Myocyte (in vitro differentiated cells): ENCODE measurements at regions not wholly inside any gene's neighbourhood (a gene's known extent, or its start where the extent isn't known, plus 50 kb on each side); places are given as distances from the start of the nearest gene placed in this dataset.

Experiments used
- DNase-seq: peaks from one replicate; pipeline ENCODE4 v3.0.0-alpha.2; 2012; ENCODE audit warnings: low read depth

DNA sequence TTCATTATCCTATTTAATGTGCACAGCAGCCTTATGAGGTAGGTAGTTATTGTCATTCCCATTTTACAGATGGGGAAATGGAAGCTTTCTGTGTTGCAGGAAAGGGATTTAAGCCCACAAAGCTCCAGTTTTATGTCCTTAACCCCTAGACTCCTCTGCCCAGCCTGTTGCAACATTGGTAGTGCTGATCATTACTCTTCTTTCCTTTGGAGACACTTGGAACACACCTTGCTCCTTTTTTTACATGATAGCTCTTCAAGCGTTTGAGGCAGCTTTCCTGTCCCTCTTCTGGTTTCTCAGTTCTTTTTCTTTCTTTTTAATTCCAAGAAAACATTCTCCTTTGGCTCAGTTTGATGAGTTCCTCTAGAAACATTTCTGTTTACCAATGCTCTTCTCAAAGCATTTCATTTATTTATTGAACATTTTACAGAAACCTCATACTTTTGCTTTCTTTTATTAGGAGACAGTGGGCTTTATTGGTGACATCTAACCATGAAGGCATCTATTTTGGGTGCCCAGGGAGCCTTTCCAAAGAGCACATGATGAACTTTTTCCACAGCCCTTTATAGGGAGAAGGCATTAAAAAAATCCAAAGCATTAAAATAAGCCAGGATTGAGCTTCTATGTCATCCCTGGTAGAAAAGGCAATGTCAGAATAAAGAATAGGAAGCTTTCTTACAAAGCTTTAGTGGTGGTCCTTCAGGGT lies 218.0 kb downstream of the TMEM38B start:
- no peak for DNase-seq

DNA sequence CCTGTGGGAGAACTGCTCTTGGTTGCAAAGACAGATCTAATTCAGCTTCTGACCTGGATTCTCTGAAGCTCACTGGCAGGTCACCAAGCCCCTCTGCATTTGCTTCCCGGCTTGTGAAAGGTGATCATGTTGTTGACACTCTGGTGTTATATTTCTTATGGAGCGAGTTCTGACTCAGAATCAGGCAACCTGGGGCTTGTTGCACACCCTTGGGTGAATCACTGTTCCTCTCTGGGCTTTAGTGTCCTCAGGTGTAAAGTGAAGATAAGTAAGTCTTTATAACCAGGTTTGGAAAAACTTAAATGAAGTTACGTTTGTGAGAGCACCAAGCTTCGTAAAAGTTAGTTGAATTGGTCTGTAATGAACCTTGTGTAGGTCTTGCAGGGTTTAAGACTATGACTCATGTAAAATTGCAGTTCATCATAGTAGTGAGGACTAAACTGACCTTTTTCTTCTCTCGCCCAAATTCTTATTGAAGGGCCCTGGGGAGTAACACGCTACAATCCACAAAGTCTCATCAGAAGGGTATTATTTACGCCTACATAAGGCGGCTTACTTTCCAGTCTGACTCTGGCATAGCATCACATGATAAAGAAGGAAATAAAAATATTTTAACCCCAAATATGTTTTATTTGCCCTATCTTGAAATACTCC lies 218.6 kb downstream of the TMEM38B start:
- no peak for DNase-seq

DNA sequence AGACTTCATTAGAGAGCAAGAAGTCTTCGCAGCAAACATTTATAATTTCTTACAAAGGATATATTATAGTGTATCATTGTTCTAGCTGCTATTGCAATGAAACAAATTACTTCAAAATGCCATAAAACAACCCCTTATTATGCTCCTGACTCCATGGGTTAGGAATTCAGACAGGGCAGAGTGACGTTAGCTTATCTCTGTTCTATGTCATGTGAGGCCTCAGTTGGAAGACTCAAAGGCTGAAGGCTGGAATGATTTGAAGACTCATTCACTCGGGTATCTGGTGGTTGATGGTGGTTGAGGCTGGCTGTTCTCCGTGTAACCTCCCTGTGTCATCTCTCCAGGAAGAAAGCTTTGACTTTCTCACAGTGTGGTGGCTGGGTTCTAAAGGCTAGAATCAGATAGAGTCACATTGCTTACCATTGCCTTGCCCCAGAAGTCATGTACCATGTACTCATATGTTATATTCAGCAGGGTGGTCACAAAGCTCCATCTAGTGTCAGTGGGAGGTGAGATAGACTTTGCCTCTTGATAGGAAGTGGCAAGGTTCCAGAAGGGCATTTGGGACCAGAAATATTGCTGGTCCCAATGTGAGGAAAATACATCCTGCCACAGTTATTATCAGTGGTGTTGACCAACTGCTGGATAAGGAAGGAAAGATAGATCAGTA lies 226.9 kb downstream of the TMEM38B start:
- no peak for DNase-seq

DNA sequence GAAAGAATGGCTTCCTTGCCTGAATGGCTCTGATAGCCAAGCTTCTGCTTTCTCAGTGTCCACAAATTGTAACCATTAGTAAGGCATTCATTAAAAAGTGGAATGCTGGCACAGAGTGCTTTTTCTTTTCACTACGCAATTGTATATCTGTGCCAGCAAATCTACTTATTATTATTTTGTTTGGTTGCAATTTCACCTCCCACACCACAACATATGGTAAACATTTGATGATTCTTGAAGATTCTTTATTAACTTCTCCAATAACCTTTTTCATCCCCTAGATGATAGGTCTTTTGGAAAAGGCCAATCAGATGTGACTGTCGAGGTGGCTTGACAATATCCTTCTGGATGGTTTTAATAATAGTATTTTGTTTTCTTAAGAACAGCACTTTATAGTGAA lies 234.1 kb downstream of the TMEM38B start:
- DNase-seq, result no peak

DNA sequence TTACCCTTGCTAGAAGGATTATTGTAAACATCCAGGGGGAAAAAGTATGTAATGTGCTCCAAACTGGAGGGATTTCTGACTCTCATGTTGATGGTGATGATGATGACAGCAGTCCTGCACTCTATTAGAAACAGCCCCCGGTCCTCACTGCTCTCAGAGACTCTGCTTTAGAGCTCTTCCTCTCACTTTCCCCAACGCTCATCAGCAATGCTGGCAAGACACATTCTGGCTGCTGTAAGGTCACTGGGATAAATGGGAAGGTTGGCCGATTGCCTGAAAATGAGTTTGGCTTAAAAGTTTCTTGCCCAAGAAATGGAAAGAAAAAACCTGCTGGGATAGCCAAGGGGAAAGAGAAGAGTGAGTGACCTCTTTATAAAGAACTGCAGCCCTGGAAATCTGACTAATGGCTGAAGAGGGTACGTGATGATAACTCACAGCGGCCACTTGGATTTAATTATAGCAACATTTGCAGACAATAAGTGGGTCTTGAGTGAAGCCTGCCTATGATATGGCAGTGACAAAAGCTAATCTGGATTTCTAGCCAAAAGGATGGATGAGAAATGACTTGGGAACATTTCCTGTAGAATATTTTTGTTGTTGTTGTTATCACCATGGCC lies 235.8 kb downstream of the TMEM38B start:
- no peak for DNase-seq

DNA sequence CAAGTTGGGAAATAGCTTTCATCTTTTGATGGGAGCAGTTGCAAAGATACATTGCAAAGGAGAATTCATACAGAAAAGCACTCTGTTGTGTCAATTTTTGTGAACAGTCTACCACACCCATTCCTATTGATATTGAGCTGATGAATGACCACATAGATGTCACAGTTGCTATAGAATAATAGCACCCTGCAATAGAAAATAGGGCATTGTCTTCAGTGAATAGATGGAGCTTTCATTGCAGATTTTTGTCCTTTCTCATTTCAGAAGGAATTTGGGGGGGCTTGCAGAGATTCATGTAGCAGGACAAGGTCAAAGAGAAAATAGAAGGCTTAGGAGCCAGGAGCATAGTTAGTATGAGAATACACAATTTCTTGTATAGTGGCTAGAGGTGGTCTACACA lies 237.9 kb downstream of the TMEM38B start:
- DNase-seq, result no peak

DNA sequence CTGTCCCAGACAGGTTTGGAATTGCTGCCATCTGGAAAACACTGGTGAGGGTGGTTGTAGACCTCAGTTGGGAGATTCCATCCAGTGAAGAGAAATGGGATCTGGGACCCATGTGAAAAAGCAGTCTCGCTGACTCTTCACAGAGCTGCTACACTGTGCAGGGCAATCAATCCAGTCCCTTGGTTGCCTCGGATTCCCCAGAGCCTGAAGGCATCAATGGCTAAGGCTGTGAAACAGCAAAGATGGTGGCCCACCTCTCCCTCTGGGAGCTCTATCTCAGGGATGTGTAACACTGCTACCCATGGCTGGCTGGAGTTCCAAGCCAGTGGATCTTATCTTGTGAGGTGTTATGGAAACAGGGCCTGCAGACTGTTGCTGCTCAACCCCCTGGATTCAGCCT lies 256.1 kb downstream of the TMEM38B start:
- DNase-seq, result no peak

DNA sequence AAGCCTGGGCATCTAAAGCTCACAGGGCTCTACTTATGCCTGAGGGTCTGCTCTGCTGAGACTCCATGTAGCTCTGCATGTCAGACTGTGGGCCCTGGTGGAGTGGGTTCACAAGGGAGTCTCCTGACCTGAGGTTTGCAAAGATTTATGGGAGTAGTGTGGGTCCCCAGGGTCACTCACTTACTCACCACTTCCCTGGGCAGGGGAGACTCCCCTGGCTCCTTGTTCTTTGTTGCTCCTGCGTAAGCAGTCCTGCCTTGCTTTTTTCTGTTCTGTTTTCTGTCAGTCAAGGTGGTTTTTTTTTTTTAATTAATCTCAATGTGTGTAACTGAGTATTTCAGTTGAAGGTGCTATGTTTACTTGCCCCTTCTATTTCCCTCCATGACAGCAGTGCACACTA lies 256.6 kb downstream of the TMEM38B start:
- no peak for DNase-seq

DNA sequence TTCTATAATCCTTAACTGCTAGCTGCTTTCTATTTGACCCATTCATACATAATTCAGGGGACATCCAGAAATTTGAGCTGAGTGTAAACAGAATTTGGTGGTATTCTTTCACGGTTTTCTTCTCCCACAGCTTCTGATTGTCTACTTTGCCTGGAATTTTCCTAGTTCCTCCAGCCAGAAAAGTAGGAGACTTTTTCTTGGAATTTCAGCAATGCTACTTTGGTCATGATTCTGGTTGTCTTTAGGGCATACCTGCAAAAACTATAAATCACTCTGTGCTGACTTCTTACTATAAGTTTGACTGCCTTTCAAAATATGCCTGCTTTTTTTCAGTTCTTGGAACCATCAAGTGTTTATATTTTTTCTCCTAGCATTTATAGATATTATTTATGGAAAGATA lies 260.2 kb downstream of the TMEM38B start:
- DNase-seq, result no peak

DNA sequence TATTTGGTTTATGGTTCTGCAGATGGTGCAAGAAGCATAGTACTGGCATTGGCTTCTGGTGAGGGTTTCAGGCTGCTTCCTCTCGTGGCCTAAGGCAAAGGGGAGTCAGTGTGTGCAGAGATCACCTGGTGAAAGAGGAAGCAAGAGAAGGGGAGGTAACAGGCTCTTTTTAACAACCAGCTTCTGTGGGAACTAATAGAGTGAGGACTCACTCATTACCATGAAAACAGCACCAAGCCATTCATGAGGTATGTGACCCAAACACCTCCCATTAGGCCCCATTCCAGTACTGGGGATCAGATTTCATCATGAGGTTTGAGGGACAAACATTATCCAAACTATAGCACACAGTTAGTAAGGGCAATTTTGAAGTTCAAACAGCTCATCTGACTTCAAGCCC lies 263.5 kb downstream of the TMEM38B start:
- no peak for DNase-seq

DNA sequence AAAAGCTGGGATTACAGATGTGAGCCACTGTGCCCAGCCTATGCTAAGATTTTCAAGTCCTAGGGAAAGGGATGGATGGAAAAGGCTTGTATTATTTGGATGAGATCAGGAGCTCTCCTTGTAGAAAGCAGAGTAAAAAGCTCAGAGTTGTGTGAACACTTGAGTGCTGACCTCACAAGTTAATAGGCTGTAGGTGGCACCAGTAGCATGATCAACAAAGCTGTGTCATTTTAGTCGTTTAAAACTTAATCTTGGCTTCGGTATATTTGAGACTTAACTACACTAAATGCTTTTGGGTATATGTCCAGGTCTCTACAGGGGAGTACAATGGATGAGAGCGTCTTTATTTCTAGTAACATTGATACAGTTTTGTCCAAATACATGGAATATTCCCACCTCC lies 264.2 kb downstream of the TMEM38B start:
- DNase-seq, result no peak

DNA sequence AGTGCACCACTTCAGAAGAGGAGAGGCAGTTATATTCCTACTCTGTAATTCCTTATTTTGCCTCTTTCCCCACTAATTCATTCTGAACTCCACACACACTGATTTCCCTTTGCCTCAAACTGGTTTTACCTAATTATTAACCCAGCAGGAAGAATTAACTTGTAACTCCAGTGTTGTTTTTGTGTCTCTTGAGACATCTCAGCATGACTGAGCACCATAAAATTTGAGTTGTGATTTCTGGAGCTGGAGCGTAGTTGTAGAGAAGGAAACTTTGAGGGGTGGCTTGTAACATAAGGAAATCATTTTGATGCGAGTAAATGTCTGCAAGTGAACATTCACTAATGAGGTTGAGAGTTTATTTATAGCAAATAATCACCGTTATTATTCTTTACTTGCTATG lies 265.2 kb downstream of the TMEM38B start:
- no peak for DNase-seq

DNA sequence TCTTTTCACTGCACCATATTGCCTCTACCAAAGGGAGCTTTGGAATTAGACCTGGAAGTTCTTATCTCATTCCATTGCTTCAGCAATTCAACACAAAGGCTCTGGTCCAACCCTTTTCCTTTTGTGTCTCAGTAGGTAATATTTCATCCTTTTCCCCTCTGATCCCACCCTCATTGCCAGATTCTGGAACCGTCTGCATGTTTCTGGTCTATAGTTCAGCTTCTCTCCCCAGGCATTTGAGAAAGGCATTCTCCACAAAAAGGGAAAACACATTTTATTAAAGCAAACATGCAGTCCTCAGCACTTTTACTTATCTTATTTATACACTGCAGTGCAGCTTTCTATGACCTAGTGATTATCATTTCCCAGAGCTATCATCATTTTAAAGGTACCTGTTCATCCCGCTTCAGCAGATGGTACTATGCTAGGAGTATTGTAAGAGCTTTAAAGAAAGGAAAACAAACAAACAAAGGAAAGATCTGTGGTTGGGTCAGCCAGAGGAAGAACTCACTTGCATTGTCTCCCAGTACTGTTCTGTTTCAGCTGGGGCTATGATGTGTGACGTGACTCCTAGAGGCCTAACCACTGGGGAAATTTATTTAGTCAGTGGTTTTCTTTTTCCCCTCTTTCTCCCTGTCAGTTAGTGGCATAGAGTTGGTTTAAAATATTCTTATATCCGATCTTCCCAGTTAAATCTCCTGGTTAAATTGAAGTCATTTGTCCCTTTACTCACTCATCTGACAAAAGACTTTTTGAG lies 269.2 kb downstream of the TMEM38B start:
- DNase-seq, result no peak

DNA sequence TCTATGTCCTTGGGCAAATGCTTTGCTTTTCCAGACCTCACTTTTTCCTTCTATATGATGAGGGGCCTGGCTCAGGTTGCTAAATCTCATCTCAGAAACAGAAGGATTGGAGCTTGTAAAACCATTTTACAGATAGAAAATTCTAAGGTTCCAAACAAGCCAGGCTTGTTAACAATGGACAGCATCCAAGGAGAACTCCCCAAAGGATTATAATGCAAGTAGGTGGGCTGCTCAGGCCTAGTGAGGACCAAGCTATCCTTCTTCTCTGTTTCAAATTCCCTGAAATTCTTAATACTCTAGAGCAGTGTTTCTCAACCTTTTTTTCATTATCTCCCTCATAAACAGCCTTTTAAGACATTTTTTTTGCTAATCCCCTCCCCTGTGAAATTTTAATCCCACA lies 269.8 kb downstream of the TMEM38B start:
- DNase-seq, result no peak

DNA sequence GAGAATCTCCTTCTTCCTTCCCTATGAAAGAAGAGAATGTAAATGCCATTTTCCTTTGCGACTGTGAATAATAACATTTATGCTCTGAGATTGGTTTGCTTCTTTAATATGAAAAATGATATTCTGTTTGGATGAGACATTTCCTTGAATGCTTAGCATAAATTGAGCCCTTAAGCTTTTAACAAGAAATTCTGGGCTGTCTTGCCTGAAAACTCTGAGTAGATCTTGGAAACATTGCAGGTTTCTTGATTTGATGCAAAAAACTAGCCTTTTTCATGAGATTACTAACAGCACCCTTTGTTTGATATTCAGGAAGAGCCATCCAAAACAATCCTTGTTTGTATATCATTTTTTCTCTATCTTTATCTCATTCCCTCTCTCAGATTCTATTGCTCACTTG lies 272.5 kb downstream of the TMEM38B start:
- no peak for DNase-seq

DNA sequence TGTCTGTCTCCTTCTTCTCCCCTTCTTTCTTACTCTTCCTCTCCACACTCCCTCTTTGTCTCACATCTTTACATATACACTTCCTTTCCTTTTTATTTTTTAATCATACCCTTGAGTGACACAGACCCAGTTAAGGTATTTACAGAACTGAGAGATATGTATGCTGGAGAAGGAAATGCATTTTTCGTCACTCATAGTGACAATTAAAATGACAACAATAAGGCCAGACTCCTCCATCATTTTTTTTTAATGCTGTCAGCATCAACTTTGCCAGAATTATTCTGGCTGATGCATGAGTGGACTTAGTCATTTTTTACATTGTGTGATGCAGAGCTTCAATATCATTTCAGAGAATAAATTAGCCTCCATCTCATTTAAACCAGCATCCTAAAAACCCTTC lies 272.9 kb downstream of the TMEM38B start:
- DNase-seq, result no peak

DNA sequence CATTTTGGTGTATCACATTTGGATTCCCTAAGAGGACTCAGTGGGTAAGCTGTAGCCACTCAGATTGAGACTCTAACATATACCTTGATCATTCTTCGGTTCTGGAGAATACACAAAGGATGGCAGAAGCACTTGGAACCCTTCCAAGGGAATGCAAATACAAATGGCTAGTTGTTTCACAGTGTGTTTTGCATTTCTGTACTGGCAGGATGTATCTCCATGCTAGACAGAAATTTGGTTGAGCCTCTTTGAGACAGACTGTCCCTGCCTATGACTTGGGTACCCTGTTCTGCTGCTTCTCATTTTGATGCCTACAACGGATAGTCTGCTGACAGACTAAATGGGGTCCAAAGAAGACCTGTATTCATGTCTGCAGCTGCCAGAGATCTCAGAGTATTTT lies 273.5 kb downstream of the TMEM38B start:
- DNase-seq, result no peak

DNA sequence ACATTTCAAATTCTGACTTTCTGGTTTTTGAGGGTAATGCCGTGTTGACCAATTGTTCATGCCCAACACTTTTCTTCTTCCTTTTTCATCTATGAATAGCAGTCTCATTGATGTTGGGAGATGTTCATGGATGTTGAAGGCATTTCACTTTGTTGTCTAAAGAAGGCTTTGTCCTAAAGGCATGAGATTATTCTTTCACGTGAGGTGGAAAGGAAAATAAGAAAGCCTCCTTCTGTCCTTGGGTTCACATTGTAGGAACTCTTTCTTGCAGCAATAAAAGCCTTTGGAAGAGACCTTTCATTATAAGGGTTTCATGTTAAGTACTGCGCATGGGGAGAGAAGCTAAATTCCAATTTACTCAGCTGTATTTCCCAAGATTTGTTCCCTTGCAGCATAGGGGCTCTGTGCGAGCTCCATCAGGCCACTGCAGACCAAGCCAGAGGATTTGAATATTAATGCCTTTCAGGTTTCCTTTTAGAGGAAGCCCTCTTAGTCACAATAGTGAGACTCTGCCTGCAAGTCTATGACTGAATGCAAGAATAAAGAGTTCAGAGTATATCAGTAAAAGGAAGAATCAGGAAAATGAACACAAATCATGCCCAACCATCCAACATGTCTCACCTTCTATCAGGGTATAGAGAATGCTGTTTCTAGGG lies 274.6 kb downstream of the TMEM38B start:
- DNase-seq, result no peak

DNA sequence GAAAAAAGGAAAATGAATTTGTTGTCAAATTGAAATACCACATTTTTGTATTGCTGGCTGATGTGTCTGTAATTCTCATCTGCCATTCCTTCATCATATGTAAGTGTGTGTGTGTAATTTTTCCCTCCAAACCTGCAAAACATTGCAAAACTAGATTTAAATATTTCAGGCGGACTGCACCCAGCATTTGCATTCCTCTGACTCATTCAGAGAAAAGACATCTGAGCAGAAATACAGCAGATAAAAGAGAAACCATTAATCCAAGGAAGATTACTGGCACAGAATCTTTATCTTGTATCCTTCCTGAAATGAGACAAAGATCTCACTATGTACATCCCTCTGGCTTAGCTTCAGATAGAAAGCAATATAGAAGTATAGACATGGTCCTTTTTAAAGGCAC lies 275.3 kb downstream of the TMEM38B start:
- DNase-seq, result no peak

DNA sequence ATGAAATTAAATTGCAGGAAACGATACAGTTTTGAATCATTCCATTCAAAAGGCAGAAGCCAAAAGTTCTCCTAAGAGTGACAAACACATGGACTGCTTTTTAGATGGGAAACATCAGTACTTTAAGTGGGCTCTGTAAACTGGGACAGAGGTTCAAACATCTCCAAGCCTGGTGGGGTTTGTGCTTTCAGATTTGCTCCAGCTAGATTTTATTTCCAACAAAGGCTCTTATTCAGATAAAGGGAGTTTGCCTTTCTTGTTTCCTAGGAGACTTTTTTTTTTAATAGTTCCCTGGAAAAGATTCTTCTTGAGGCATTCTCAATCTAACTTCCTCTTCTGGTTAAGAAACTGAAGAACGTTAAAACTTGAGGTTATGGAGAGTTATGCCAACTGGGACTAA lies 277.6 kb downstream of the TMEM38B start:
- no peak for DNase-seq
